HG03575 (cell line): ENCODE measurements at regions not wholly inside any gene's neighbourhood (a gene's known extent, or its start where the extent isn't known, plus 50 kb on each side); places are given as distances from the start of the nearest gene placed in this dataset.
"Not testable (repeated sequence)": the region's sequence is repeated elsewhere in the genome, so short reads cannot be mapped to it uniquely, and the experiment has no call there.

Source experiments
- ATAC-seq: cut with Tn5 transposase; IDR thresholded peaks from one replicate; pipeline ENCODE4 v1.9.1; 2021; ENCODE audit not compliant: unreplicated experiment, insufficient number of reproducible peaks, low FRiP score; ENCODE audit errors: extremely low read depth

- ATAC-seq, result no peak
Observed at GRCh38 chr9:103533318-103533717, 538.2 kb downstream of the CYLC2 start.

GRCh38 chr9:103537426-103537825, 542.3 kb downstream of the CYLC2 start:
- ATAC-seq, result no peak

GRCh38 chr9:103545260-103545659, 548.8 kb upstream of the SMC2 start:
- no peak for ATAC-seq

GRCh38 chr9:103552712-103553111, 541.4 kb upstream of the SMC2 start:
- no peak for ATAC-seq

GRCh38 chr9:103574056-103574455, 520.1 kb upstream of the SMC2 start:
- ATAC-seq, result no peak

- ATAC-seq, result no peak
Observed at GRCh38 chr9:103586721-103587120, 507.4 kb upstream of the SMC2 start.

GRCh38 chr9:103601287-103601686, 492.8 kb upstream of the SMC2 start:
- ATAC-seq, result no peak

GRCh38 chr9:103611950-103612349, 482.2 kb upstream of the SMC2 start:
- not testable (repeated sequence) for ATAC-seq

- ATAC-seq, result no peak
Observed at GRCh38 chr9:103615994-103616393, 478.1 kb upstream of the SMC2 start.

GRCh38 chr9:103617046-103617445, 477.1 kb upstream of the SMC2 start:
- no peak for ATAC-seq

GRCh38 chr9:103625161-103625804, 468.8 kb upstream of the SMC2 start:
- no peak for ATAC-seq

GRCh38 chr9:103627731-103628130, 466.4 kb upstream of the SMC2 start:
- no peak for ATAC-seq

- no peak for ATAC-seq
Observed at GRCh38 chr9:103649086-103649485, 445.0 kb upstream of the SMC2 start.

GRCh38 chr9:103658156-103658555, 436.0 kb upstream of the SMC2 start:
- ATAC-seq, result no peak

- no peak for ATAC-seq
Observed at GRCh38 chr9:103660830-103661229, 433.3 kb upstream of the SMC2 start.

- no peak for ATAC-seq
Observed at GRCh38 chr9:103661663-103662062, 432.4 kb upstream of the SMC2 start.

GRCh38 chr9:103669296-103669695, 424.8 kb upstream of the SMC2 start:
- no peak for ATAC-seq

GRCh38 chr9:103674271-103674670, 419.8 kb upstream of the SMC2 start:
- ATAC-seq, result no peak

GRCh38 chr9:103680581-103680980, 413.5 kb upstream of the SMC2 start:
- no peak for ATAC-seq

GRCh38 chr9:103681435-103681834, 412.7 kb upstream of the SMC2 start:
- ATAC-seq, result no peak

- ATAC-seq, result no peak
Observed at GRCh38 chr9:103700195-103700962, 393.7 kb upstream of the SMC2 start.
